Medulla oblongata (tissue), 1 donor: ENCODE measurements at regions not wholly inside any gene's neighbourhood (a gene's known extent, or its start where the extent isn't known, plus 50 kb on each side); places are given as distances from the start of the nearest gene placed in this dataset.
"Not testable (repeated sequence)": the region's sequence is repeated elsewhere in the genome, so short reads cannot be mapped to it uniquely, and the experiment has no call there.

Experiments
- DNase-seq: peaks from one replicate; pipeline ENCODE4 v3.0.0-alpha.2; 2015; ENCODE audit errors: extremely low spot score

DNA sequence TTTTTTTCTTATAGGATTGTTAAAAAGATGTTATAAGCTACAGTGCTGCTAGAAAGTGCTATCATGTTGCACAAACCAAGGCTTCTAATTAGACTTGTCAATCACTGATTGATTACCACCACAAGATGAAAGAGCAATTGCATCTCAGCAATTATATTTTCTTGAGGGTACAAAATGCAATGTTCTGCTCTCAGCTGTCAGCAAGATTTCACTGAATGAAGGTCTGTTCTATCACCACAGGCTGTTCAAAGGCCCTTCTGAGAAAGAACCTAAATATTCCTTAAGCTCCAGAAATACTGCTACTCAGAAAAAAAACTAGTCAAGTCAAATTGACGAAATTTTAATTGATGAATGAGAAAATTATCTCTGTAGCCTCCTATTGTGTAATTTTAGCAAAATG is 301.9 kb upstream of the KYNU start:
- DNase-seq: no peak

GRCh38 chr2:142574388-142574787 is 303.1 kb upstream of the KYNU start:
- no peak for DNase-seq

- DNase-seq: no peak
Observed at GRCh38 chr2:142572346-142573132, 304.9 kb upstream of the KYNU start.

DNA sequence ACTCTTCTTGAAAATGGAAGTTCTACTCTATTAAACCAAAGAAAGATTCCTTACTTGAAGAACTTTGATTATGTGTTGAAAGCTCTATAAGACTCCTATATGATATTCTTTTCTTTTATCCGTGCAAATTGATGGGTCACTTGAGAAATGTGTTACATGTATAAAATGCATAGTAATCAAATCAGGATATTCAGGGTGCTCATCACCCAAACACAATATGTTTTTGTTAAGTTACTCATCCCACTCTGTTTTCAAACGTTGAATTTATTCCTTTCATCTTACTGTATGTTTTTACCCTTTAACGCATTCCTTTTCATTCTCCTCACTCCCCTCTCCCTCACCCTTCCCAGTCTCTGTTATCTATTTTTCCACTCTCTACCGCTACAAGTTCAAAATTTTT is 305.5 kb upstream of the KYNU start:
- no peak for DNase-seq

DNA sequence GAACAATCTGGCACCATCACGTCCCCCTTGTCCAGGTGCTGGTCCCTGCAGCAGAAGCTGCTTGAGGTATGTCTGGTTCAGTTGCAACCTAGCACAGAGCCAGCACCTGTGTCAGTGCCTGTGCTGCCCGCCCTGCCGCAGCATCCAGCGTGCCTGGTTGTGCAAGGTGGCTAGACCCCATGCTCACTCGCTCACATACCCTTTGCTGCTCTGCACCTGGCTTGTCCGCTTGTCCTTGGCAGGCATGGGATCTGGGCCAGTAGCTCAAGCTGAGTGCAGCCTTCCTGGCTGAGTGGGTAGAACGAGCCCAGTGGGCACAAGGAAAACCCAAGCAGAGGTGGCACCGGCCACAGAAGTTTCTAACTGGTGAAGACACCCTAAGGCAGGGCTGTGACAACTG is 314.6 kb upstream of the KYNU start:
- DNase-seq: no peak

GRCh38 chr2:142561656-142562055 is 315.8 kb upstream of the KYNU start:
- no peak for DNase-seq

DNA sequence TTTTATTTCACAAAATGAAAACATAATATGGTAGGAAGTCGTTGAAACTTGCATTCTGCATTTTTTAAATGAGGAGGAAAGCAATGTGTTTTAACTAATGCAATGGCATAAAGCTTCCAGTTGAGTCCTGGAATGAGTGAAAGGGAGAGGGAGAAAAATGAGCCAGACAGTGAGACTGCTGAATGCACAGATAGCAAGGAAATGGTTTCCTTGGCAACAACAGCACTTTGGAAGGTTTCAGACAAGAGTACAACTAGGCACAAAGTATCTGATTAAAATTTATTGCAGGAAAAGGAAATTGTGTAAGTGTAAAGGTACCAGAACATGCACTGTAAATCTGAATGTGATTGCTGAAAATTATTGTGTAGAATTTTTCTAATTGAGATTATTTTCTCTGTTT is 320.1 kb upstream of the KYNU start:
- no peak for DNase-seq

- not testable (repeated sequence) for DNase-seq
Observed at GRCh38 chr2:142545999-142546398, 331.5 kb upstream of the KYNU start.

GRCh38 chr2:142545036-142545435 is 332.4 kb upstream of the KYNU start:
- DNase-seq: peak; percentile 7

DNA sequence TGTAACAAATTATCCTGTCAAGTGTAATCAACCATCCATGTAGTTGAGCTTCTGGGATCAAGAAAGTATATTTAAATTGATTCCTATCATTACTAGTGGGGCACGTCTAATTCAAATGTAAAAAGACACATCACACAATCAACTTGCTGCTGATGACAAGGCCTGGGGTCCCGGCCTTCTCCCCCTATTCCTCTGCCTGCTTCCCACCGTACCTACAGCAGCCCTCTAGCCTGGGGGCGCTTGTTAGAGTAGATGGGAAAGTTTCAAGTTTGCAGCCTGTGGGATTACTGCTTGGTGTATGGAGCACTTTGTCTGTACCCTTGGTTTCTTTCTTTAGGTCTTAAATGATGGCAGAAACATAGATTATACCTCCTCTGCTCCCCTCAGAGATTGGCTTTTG is 333.3 kb upstream of the KYNU start:
- no peak for DNase-seq

GRCh38 chr2:142542431-142542910 is 335.0 kb upstream of the KYNU start:
- no peak for DNase-seq

- DNase-seq: no peak
Observed at GRCh38 chr2:142536966-142537365, 340.5 kb upstream of the KYNU start.

GRCh38 chr2:142536492-142536891 is 341.0 kb upstream of the KYNU start:
- peak; percentile 10 for DNase-seq

DNA sequence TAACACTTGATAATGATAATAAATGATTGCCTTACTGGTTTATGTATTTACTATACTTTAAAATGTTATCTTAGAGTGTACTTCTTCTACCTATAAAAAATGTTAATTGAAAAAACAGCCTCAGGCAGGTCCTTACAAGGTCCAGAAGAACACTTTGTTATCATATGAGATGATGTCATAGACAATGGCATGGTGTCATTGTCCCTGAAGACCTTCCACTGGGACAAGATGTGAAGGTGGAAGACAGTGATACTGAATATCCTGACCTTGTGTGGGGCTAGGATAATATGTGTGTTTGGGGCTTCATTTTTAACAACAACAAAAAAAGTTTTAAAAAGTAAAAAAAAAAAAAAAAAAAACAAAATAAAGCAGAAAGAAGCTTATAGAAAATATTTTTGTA is 342.2 kb upstream of the KYNU start:
- DNase-seq: no peak

GRCh38 chr2:142533177-142533576 is 344.3 kb upstream of the KYNU start:
- no peak for DNase-seq

- no peak for DNase-seq
Observed at GRCh38 chr2:142531377-142531776, 346.1 kb upstream of the KYNU start.

GRCh38 chr2:142525720-142526119 is 351.7 kb upstream of the KYNU start:
- no peak for DNase-seq

DNA sequence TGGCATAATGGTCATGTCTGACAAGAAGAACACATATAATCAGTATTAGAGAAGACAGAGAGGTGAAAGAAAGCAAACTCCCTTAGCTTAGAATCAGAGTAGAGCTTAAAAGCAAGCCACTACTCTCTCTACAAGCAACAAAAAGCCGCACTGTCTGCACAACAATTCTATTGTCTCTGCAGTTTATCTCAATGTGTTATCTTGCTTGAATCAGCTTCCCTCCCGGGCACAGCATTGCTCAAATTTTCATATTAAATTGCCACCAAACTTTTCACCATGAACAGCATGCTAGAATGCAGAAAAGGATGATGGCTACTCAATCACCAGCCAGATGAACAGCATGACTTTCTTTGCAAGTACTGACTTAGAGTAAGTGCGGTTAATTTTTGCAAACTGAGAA is 356.0 kb upstream of the KYNU start:
- DNase-seq: no peak

- DNase-seq: no peak
Observed at GRCh38 chr2:142515493-142515892, 362.0 kb upstream of the KYNU start.

GRCh38 chr2:142509401-142509800 is 368.1 kb upstream of the KYNU start:
- no peak for DNase-seq

- no peak for DNase-seq
Observed at GRCh38 chr2:142504754-142505153, 372.7 kb upstream of the KYNU start.

GRCh38 chr2:142502402-142502801 is 371.6 kb upstream of the LRP1B start:
- DNase-seq: no peak

- DNase-seq: no peak
Observed at GRCh38 chr2:142495141-142495540, 364.3 kb upstream of the LRP1B start.

DNA sequence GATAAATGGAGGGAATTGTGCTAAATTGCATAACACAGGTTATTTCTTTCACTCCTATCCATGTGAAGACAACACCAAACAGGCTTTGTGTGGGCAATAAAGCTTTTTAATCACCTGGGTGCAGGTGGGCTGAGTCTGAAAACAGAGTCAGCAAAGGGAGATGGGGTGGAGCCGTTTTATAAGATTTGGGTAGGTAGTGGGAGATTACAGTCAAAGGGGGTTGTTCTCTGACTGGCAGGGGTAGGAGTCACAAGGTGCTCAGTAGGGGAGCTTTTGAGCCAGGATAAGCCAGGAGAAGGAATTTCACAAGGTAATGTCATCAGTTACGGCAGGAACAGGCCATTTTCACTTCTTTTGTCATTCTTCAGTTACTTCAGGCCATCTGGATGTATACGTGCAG is 358.8 kb upstream of the LRP1B start:
- DNase-seq: not testable (repeated sequence)
